ENCODE measurements at regions not wholly inside any gene's neighbourhood (a gene's known extent, or its start where the extent isn't known, plus 50 kb on each side); places are given as distances from the start of the nearest gene placed in this dataset.

DNA sequence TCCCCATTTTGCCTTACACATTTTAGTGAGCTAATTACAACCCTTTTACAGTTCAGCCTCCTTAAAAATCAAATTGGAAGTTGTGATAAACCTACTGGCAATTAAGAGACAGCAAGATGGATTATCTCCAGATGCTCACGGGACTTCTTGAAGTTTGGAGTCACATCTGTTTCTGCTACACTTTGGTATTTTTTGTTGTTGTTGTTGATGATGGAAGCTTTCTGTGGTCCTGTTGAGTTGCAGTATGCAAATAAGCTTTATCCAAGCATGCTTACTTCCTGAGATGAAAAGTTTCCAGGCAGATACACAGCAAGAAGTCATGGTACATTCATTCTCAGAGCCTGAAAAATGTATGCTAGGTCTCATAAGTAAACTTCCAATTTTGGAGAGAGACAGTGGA is 670.0 kb upstream of the AMOT start (continued):
- TF ChIP-seq, protein P1, sequence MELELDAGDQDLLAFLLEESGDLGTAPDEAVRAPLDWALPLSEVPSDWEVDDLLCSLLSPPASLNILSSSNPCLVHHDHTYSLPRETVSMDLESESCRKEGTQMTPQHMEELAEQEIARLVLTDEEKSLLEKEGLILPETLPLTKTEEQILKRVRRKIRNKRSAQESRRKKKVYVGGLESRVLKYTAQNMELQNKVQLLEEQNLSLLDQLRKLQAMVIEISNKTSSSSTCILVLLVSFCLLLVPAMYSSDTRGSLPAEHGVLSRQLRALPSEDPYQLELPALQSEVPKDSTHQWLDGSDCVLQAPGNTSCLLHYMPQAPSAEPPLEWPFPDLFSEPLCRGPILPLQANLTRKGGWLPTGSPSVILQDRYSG (CRISPR knock-in tag; IDR thresholded peaks at IDR 0.05), result no peak
- TF ChIP-seq, protein P2, sequence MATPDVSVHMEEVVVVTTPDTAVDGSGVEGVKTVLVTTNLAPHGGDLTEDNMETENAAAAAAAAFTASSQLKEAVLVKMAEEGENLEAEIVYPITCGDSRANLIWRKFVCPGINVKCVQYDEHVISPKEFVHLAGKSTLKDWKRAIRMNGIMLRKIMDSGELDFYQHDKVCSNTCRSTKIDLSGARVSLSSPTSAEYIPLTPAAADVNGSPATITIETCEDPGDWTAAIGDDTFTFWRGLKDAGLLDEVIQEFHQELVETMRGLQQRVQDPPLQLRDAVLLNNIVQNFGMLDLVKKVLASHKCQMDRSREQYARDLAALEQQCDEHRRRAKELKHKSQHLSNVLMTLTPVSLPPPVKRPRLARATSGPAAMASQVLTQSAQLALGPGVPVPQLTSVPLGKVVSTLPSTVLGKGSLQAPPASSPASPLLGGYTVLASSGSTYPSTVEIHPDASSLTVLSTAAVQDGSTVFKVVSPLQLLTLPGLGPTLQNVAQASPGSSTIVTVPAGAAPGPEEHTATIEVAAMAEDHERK (CRISPR knock-in tag; IDR thresholded peaks at IDR 0.05; ENCODE audit: low read depth), result no peak
- TF ChIP-seq ZC3H4 (CRISPR knock-in tag; IDR thresholded peaks at IDR 0.05; ENCODE audit: borderline replicate concordance), result no peak
- TF ChIP-seq ZNF703 (CRISPR knock-in tag; IDR thresholded peaks at IDR 0.05; ENCODE audit: borderline replicate concordance), result no peak
- TF ChIP-seq RBFOX2 (IDR thresholded peaks at IDR 0.05; ENCODE audit: low read depth, low read length), result no peak
- no peak for TF ChIP-seq HMG20B (CRISPR knock-in tag; conservative IDR thresholded peaks at IDR 0.05)

DNA sequence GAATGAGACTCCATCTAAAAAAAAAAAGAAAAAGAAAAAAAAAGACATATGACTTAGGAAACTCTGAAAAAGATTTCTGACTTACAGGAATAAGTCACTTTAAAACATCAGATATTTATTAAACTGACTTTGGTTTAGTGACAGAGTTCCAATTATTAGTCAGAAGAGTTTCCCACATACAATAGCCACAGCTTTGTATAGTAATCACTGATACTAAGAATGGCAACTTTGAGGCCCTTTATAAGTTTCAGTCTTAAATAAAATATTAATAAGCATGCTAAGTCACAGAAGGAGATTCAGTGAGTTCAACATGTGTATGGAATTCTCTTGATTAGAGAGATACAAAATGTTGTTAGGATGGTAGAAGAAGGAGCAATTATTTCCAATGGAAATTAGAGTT is 652.3 kb upstream of the AMOT start:
- Histone ChIP-seq H3K9me3 (ENCODE audit: low read length) (no peaks in the 10 kb centered on the region), H3K4me2 (ENCODE audit: low read depth, low read length) (no peak overlapping the region), H3K4me3 (replicated peaks in 1 of 3; ENCODE audit: insufficient read depth in 1 of 3, low read depth in 2 of 3, low read length in 3 of 3) (no peak overlapping the region), H3K36me3 (replicated peaks in 1 of 2; ENCODE audit: control insufficient read depth in 1 of 2, insufficient read depth in 2 of 2, low read length in 2 of 2) (no peaks in the 10 kb centered on the region), H4K20me1 (ENCODE audit: insufficient read depth, low read length) (no peaks in the 10 kb centered on the region), H3K4me1 (ENCODE audit: insufficient read depth, low read length) (no peaks in the 10 kb centered on the region), H2AFZ (ENCODE audit: low read length) (no peak overlapping the region), H3K27ac (ENCODE audit: extremely low read length, insufficient read depth, low read length) (no peak overlapping the region), H3K9ac (ENCODE audit: insufficient read depth, low read depth, low read length) (no peak overlapping the region), H3K79me2 (ENCODE audit: insufficient read depth, low read length) (no peaks in the 10 kb centered on the region), H3K27me3 (ENCODE audit: control insufficient read depth in 1 of 2, insufficient read depth in 2 of 2, low read length in 2 of 2) (no peaks in the 10 kb centered on the region)
- no peak for FAIRE-seq
- ChIA-PET CTCF (ENCODE audit: low intra/inter-chr PET ratio, low total read pairs) (no interaction called here), POLR2A (no interaction called here)
- BruUV-seq (replicated peaks), result no TSS peak
- DNase-seq (ENCODE audit: low spot score), result no peak
- in situ Hi-C loops (cut with HindIII; ENCODE audit: extremely low pct_ligation_motif_present, low pct_unique_long_range_greater_than_20kb), result no loop called here
- intact Hi-C loops (cut with micrococcal nuclease; ENCODE audit: unreplicated experiment), result no loop called here
- ATAC-seq, result no peak
- TF ChIP-seq, protein P3, sequence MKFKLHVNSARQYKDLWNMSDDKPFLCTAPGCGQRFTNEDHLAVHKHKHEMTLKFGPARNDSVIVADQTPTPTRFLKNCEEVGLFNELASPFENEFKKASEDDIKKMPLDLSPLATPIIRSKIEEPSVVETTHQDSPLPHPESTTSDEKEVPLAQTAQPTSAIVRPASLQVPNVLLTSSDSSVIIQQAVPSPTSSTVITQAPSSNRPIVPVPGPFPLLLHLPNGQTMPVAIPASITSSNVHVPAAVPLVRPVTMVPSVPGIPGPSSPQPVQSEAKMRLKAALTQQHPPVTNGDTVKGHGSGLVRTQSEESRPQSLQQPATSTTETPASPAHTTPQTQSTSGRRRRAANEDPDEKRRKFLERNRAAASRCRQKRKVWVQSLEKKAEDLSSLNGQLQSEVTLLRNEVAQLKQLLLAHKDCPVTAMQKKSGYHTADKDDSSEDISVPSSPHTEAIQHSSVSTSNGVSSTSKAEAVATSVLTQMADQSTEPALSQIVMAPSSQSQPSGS (CRISPR knock-in tag; IDR thresholded peaks at IDR 0.05), result no peak
- TF ChIP-seq ZNF274 (CRISPR knock-in tag; IDR thresholded peaks at IDR 0.05) (no peak), SOX13 (IDR thresholded peaks at IDR 0.05) (no peak), SOX13 (CRISPR knock-in tag; conservative IDR thresholded peaks at IDR 0.05 in 1 of 2, IDR thresholded peaks at IDR 0.05 in 1 of 2) (no peak), STAT5B (CRISPR knock-in tag; IDR thresholded peaks at IDR 0.05) (no peak), HNRNPUL1 (IDR thresholded peaks at IDR 0.05; ENCODE audit: low read depth, low read length) (no peak)
- TF ChIP-seq, protein P4, sequence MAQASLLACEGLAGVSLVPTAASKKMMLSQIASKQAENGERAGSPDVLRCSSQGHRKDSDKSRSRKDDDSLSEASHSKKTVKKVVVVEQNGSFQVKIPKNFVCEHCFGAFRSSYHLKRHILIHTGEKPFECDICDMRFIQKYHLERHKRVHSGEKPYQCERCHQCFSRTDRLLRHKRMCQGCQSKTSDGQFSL (CRISPR knock-in tag; IDR thresholded peaks at IDR 0.05), result no peak
- TF ChIP-seq, protein P5, sequence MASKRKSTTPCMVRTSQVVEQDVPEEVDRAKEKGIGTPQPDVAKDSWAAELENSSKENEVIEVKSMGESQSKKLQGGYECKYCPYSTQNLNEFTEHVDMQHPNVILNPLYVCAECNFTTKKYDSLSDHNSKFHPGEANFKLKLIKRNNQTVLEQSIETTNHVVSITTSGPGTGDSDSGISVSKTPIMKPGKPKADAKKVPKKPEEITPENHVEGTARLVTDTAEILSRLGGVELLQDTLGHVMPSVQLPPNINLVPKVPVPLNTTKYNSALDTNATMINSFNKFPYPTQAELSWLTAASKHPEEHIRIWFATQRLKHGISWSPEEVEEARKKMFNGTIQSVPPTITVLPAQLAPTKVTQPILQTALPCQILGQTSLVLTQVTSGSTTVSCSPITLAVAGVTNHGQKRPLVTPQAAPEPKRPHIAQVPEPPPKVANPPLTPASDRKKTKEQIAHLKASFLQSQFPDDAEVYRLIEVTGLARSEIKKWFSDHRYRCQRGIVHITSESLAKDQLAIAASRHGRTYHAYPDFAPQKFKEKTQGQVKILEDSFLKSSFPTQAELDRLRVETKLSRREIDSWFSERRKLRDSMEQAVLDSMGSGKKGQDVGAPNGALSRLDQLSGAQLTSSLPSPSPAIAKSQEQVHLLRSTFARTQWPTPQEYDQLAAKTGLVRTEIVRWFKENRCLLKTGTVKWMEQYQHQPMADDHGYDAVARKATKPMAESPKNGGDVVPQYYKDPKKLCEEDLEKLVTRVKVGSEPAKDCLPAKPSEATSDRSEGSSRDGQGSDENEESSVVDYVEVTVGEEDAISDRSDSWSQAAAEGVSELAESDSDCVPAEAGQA (IDR thresholded peaks at IDR 0.05; ENCODE audit: low read depth), result no peak
- TF ChIP-seq, protein P5 (CRISPR knock-in tag; IDR thresholded peaks at IDR 0.05; ENCODE audit: borderline replicate concordance), result no peak
